Neural cell (in vitro differentiated cells): ENCODE measurements at regions not wholly inside any gene's neighbourhood (a gene's known extent, or its start where the extent isn't known, plus 50 kb on each side); places are given as distances from the start of the nearest gene placed in this dataset.

Source experiments
- H2AFZ ChIP-seq: fragments of 200-600, 300-800 bp; sonication (generic), shearing (Covaris generic); 2 replicates; pipeline ENCODE4 v1.6.0; 2014; ENCODE audit warnings: low read depth, mild to moderate bottlenecking, antibody characterized with exemption, low read length, moderate library complexity
- H3F3A ChIP-seq: fragments of 200-600 bp; shearing (Covaris generic); 2 replicates; pipeline ENCODE4 v1.6.1; 2016; ENCODE audit warnings: mild to moderate bottlenecking, moderate library complexity, mixed read lengths, antibody characterized with exemption, low read length; ENCODE audit not compliant: insufficient read depth, poor library complexity, severe bottlenecking
- H3K27ac ChIP-seq: fragments of 200-600, 300-800 bp; sonication (generic), shearing (Covaris generic); 2 replicates; pipeline ENCODE4 v1.5.1; 2014; ENCODE audit warnings: mild to moderate bottlenecking, low read length, moderate library complexity
- H3K27me3 ChIP-seq: fragments of 300-800, 200-600 bp; sonication (generic), shearing (Covaris generic); 2 replicates; pipeline ENCODE4 v1.6.0; 2014; ENCODE audit warnings: mild to moderate bottlenecking, low read depth, low read length, moderate library complexity; ENCODE audit not compliant: insufficient read depth
- H3K36me3 ChIP-seq: fragments of 300-800, 200-600 bp; sonication (generic), shearing (Covaris generic); 2 replicates; pipeline ENCODE4 v1.5.1; 2014; ENCODE audit warnings: mild to moderate bottlenecking, antibody characterized with exemption, low read length, moderate library complexity; ENCODE audit not compliant: insufficient read depth
- H3K4me2 ChIP-seq: fragments of 300-800, 200-600 bp; sonication (generic), shearing (Covaris generic); 2 replicates; pipeline ENCODE4 v1.6.0; 2014; ENCODE audit warnings: mild to moderate bottlenecking, low read length
- H3K4me3 ChIP-seq: fragments of 300-800, 200-600 bp; sonication (generic), shearing (Covaris generic); 2 replicates; pipeline ENCODE4 v1.5.1; 2014; ENCODE audit warnings: mild to moderate bottlenecking, low read length, moderate library complexity
- H3K79me2 ChIP-seq: fragments of 200-600 bp; shearing (Covaris generic); replicated peaks from 2 replicates; pipeline ENCODE4 v1.6.0; 2014; ENCODE audit warnings: mild to moderate bottlenecking, low read length, moderate library complexity; ENCODE audit not compliant: insufficient read depth
- H3K9ac ChIP-seq: fragments of 300-800, 200-600 bp; sonication (generic), shearing (Covaris generic); 2 replicates; pipeline ENCODE4 v1.6.1; 2016; ENCODE audit warnings: mild to moderate bottlenecking, low read length, mixed read lengths
- H3K9me2 ChIP-seq: fragments of 200-600 bp; shearing (Covaris generic); 2 replicates; pipeline ENCODE4 v1.6.1; 2016; ENCODE audit warnings: mild to moderate bottlenecking, low read length, mixed read lengths; ENCODE audit not compliant: insufficient read depth
- H3K9me3 ChIP-seq: fragments of 200-600, 300-800 bp; sonication (generic), shearing (Covaris generic); 2 replicates; pipeline ENCODE4 v1.6.1; 2016; ENCODE audit warnings: mild to moderate bottlenecking, mixed run types, low read length, moderate library complexity, mixed read lengths
- H4K20me1 ChIP-seq: fragments of 200-600 bp; shearing (Covaris generic); 2 replicates; pipeline ENCODE4 v1.6.1; 2016; ENCODE audit warnings: mild to moderate bottlenecking, mixed run types; ENCODE audit not compliant: insufficient read depth
- CTCF ChIP-seq: fragments of 450-650 bp; IDR thresholded peaks from 2 replicates; pipeline ENCODE4 v1.5.1; 2014; ENCODE audit warnings: antibody characterized with exemption, mild to moderate bottlenecking, moderate library complexity; ENCODE audit not compliant: poor library complexity, severe bottlenecking
- EP300 ChIP-seq: fragments of 450-650 bp; conservative IDR thresholded peaks from 2 replicates; pipeline ENCODE4 v1.6.1; 2014; ENCODE audit warnings: antibody characterized with exemption, mild to moderate bottlenecking, moderate library complexity; ENCODE audit not compliant: poor library complexity, severe bottlenecking
- EZH2 ChIP-seq: fragments of 200-600, 300-800 bp; shearing (Covaris generic), sonication (generic); IDR thresholded peaks from 2 replicates; pipeline ENCODE4 v1.6.1; 2014; ENCODE audit warnings: antibody characterized with exemption, low read length, borderline replicate concordance, mild to moderate bottlenecking; ENCODE audit not compliant: insufficient read depth, poor library complexity, severe bottlenecking
- MXI1 ChIP-seq: fragments of 450-650 bp; conservative IDR thresholded peaks from 2 replicates; pipeline ENCODE4 v1.6.1; 2014; ENCODE audit warnings: antibody characterized with exemption, mild to moderate bottlenecking; ENCODE audit not compliant: poor library complexity, severe bottlenecking
- POLR2AphosphoS5 ChIP-seq: IDR thresholded peaks from 2 replicates; pipeline ENCODE4 v1.6.1; 2012
- RAD21 ChIP-seq: fragments of 450-650 bp; conservative IDR thresholded peaks from 2 replicates; pipeline ENCODE4 v1.6.1; 2014; ENCODE audit warnings: antibody characterized with exemption, mild to moderate bottlenecking, moderate library complexity
- REST ChIP-seq: IDR thresholded peaks from 2 replicates; pipeline ENCODE4 v1.6.1; 2012; ENCODE audit warnings: borderline replicate concordance
- SMC3 ChIP-seq: fragments of 450-650 bp; conservative IDR thresholded peaks from 2 replicates; pipeline ENCODE4 v1.6.1; 2014; ENCODE audit warnings: antibody characterized with exemption, mild to moderate bottlenecking, moderate library complexity; ENCODE audit not compliant: poor library complexity
- TAF1 ChIP-seq: IDR thresholded peaks from 2 replicates; pipeline ENCODE4 v1.6.1; 2012; ENCODE audit warnings: low read depth

- no peak overlapping the region for H3K4me2 ChIP-seq
- no peaks in the 10 kb centered on the region for H4K20me1 ChIP-seq
- H3K9ac ChIP-seq: no peak overlapping the region
- H3K79me2 ChIP-seq: no peaks in the 10 kb centered on the region
- H3K4me3 ChIP-seq: no peak overlapping the region
- no peak overlapping the region for H3K27ac ChIP-seq
- H2AFZ ChIP-seq: no peak overlapping the region
- H3K9me2 ChIP-seq: no peaks in the 10 kb centered on the region
- no peaks in the 10 kb centered on the region for H3F3A ChIP-seq
- no peaks in the 10 kb centered on the region for H3K27me3 ChIP-seq
- no peaks in the 10 kb centered on the region for H3K36me3 ChIP-seq
- TF ChIP-seq TAF1 (no peak), EP300 (no peak), MXI1 (no peak), SMC3 (no peak), POLR2AphosphoS5 (no peak), CTCF (no peak), REST (no peak), EZH2 (no peak), RAD21 (no peak)
- H3K9me3 ChIP-seq: no peaks in the 10 kb centered on the region
These were observed 243.4 kb upstream of the SALL1 start for GRCh38 chr16:51394421-51394820.

DNA sequence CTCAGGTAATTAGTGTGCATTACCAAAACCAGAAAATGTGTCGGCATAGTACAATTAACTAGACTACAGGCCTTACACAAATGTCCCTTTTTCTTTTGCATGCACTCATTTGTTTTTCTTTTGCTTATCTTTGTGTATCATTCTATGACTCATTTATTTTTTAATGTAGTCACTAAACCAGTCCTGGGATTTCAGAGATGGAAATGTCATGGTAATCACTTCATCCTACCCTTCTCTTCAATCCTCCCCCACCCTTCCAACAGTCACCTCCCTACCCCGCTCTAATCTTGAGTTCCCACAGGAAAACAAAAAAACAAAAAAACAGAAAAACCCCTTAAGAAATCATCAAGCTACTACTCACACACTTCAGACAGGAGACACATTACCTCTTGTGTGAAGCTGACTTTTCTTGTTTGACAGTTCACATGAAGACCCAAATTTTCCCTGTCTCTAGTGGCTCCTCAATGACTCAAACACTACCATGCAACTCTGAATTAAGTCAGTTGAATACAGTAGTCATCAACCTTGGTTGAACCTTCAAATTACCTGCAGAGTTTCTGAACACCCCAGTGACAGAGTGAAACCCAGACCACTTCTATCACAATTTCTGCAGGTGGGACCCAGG, 242.4 kb upstream of the SALL1 start:
- Histone ChIP-seq H3K36me3 (no peaks in the 10 kb centered on the region), H3K9me3 (peaks cover 8% of the 10 kb centered on the region), H3K9ac (no peak overlapping the region), H2AFZ (no peak overlapping the region), H3K27ac (no peak overlapping the region), H3K4me2 (no peak overlapping the region), H4K20me1 (no peaks in the 10 kb centered on the region), H3K9me2 (no peaks in the 10 kb centered on the region), H3K27me3 (no peaks in the 10 kb centered on the region), H3F3A (no peaks in the 10 kb centered on the region), H3K4me3 (no peak overlapping the region), H3K79me2 (no peaks in the 10 kb centered on the region)
- TF ChIP-seq EP300: no peak
- TF ChIP-seq POLR2AphosphoS5: no peak
- no peak for TF ChIP-seq REST
- TF ChIP-seq EZH2: no peak
- TF ChIP-seq TAF1: no peak
- TF ChIP-seq MXI1: no peak
